Psoas muscle (tissue), 7 donors: ENCODE measurements at regions not wholly inside any gene's neighbourhood (a gene's known extent, or its start where the extent isn't known, plus 50 kb on each side); places are given as distances from the start of the nearest gene placed in this dataset.

Experiments
- ATAC-seq, 4 donors: fragments of 200-7000 bp; cut with Tn5 transposase; one replicate each; pipeline ENCODE4 v1.9.1; 2020; ENCODE audit warnings: moderate library complexity in 3 of 4, mild to moderate bottlenecking in 2 of 4
- DNase-seq, 2 donors: peaks; one replicate each; pipeline ENCODE4 v3.0.0-alpha.2; 2020
- H3K27ac ChIP-seq: fragments of 200-600 bp; one replicate; pipeline ENCODE4 v1.8.0; 2022
- H3K27me3 ChIP-seq, 3 donors: fragments of 200-600 bp in 1 of 3; one replicate each; pipeline versions ENCODE4 v1.6.1 to v1.8.0; 2013 to 2022; ENCODE audit warnings: low read length in 2 of 3, mild to moderate bottlenecking in 2 of 3, moderate library complexity in 1 of 3; ENCODE audit not compliant: insufficient read depth in 3 of 3
- H3K36me3 ChIP-seq, 2 donors: fragments of 200-600 bp in 1 of 2; one replicate each; pipeline versions ENCODE4 v1.6.1 to v1.8.0; 2013 to 2022; ENCODE audit warnings: low read depth in 1 of 2, mild to moderate bottlenecking in 1 of 2, moderate library complexity in 1 of 2; ENCODE audit not compliant: insufficient read depth in 1 of 2
- H3K4me1 ChIP-seq: fragments of 200-600 bp; one replicate; pipeline ENCODE4 v1.8.0; 2022
- H3K4me3 ChIP-seq: fragments of 200-600 bp; one replicate; pipeline ENCODE4 v1.8.0; 2022; ENCODE audit warnings: mild to moderate bottlenecking
- H3K9me3 ChIP-seq: fragments of 200-600 bp; one replicate; pipeline ENCODE4 v1.8.0; 2022
- CTCF ChIP-seq: fragments of 200-600 bp; IDR thresholded peaks from one replicate; pipeline ENCODE4 v1.8.0; 2022; ENCODE audit warnings: antibody characterized with exemption
- WGBS, 3 donors: extraction: QIAGEN DNeasy Blood & Tissue Kit; methylation state at CpG; one replicate each; pipeline versions ENCODE4 v1.1.6 to v1.1.7; 2013; 5-methylcytosine and 5-hydroxymethylcytosine counted together
- intact Hi-C, 2 donors: fragments of 100-400 bp; cut with DNase I; formaldehyde crosslinking; loops; one replicate each; pipeline versions ENCODE4 v1.11.0 to v1.14.2; 2022
- donor health status: healthy with polysubstance abuse.
- donor health status: DM: no; HTN: no; CAD: no; lungs with moderate emphysema.
- donor health status: Bipolar disorder and iron deficiency.
- donor health status: healthy.
- donor health status: DM: yes; HTN: yes; CAD: no.
- donor health status: DM: no; HTN: no; CAD: no.
- donor health status: DM: yes; HTN: yes; CAD: no.

- Histone ChIP-seq H3K4me1 (no peaks in the 10 kb centered on the region), H3K4me3 (no peak overlapping the region), H3K9me3 (no peaks in the 10 kb centered on the region), H3K36me3 (no peaks in the 10 kb centered on the region), H3K27me3 (peaks cover 0 to 13% (median 0%) of the 10 kb centered on the region in 3 donors), H3K27ac (no peak overlapping the region)
- TF ChIP-seq CTCF: no peak
- ATAC-seq (no peak), DNase-seq (no peak)
- WGBS, 3 donors: 83 to 86% (median 85%) methylated on average over 4 of the region's 4 CpGs
- intact Hi-C loops: no loop called here
These were observed 271.0 kb downstream of the AACS start for GRCh38 chr12:125336246-125336645.

GRCh38 chr12:125340791-125341190 lies 275.6 kb downstream of the AACS start:
- Histone ChIP-seq H3K4me1 (no peaks in the 10 kb centered on the region), H3K9me3 (no peaks in the 10 kb centered on the region), H3K27me3 (peaks cover 0 to 2% (median 0%) of the 10 kb centered on the region in 3 donors), H3K27ac (no peak overlapping the region), H3K4me3 (no peak overlapping the region), H3K36me3 (no peaks in the 10 kb centered on the region)
- intact Hi-C loops: no loop called here
- DNase-seq (no peak), ATAC-seq (peak in 1 of 4 donors; percentile 40)
- TF ChIP-seq CTCF: no peak
- WGBS, 3 donors: 10 to 13% (median 10%) methylated on average over 5 of the region's 5 CpGs

DNA sequence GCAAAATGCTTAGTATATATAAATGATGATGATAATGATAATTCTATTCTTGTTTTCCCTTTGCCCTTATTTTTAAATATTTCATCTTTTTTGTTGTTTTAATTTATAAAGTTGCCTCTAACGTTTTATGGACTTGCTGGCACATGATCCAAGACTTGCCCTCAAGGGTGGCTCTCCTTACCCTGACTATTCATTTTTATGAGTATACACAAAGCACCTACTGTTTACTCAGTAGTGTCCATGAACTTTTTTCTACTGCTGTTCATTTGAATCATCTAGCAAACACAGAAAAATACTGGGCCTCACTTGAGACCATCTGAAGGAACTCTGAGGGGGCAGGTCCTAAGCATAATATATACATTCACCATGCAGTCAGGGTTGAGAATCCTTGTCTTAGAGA lies 276.2 kb downstream of the AACS start:
- Histone ChIP-seq H3K36me3 (no peaks in the 10 kb centered on the region), H3K9me3 (no peaks in the 10 kb centered on the region), H3K27ac (no peak overlapping the region), H3K27me3 (peaks cover 0 to 3% (median 0%) of the 10 kb centered on the region in 3 donors), H3K4me3 (no peak overlapping the region), H3K4me1 (no peaks in the 10 kb centered on the region)
- DNase-seq (no peak), ATAC-seq (no peak)
- TF ChIP-seq CTCF: no peak
- 50 to 59% (median 58%) methylated on average over 1 of the region's 1 CpG for WGBS, 3 donors
- intact Hi-C loops: no loop called here

DNA sequence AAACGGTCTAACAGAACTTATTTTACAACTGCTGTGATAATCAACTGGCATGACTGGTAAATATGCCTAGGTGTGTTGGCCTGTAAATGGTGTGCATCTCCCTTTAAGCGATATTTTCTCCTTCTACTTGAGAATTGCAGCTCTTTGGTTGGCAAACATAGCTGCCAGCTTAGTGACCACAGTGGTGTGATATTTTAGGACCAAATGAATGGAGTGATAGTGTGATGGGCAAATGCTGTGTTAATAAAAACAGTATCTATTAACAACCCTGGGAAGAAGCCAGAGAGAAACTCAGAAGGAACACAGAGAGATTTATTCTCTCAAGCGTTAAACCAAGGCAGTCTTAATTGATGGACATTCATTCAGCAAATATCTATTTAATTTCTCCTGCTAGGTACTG lies 278.4 kb downstream of the AACS start:
- Histone ChIP-seq H3K4me1 (no peaks in the 10 kb centered on the region), H3K9me3 (no peaks in the 10 kb centered on the region), H3K27ac (no peak overlapping the region), H3K4me3 (no peak overlapping the region), H3K27me3 (peaks cover 0 to 3% (median 0%) of the 10 kb centered on the region in 3 donors), H3K36me3 (no peaks in the 10 kb centered on the region)
- DNase-seq: no peak
- 79 to 85% (median 85%) methylated on average over 3 of the region's 3 CpGs for WGBS, 3 donors
- intact Hi-C loops: no loop called here
- no peak for TF ChIP-seq CTCF
- no peak for ATAC-seq

GRCh38 chr12:125346362-125346761 lies 281.1 kb downstream of the AACS start:
- intact Hi-C loops: no loop called here
- DNase-seq: no peak
- no peaks in the 10 kb centered on the region for H3K4me1 ChIP-seq
- peaks cover 0 to 5% (median 3%) of the 10 kb centered on the region in 3 donors for H3K27me3 ChIP-seq
- no peak overlapping the region for H3K4me3 ChIP-seq
- H3K9me3 ChIP-seq: no peaks in the 10 kb centered on the region
- TF ChIP-seq CTCF: no peak
- 32 to 37% (median 33%) methylated on average over 4 of the region's 4 CpGs for WGBS, 3 donors
- ATAC-seq: no peak
- H3K36me3 ChIP-seq: no peaks in the 10 kb centered on the region
- H3K27ac ChIP-seq: no peak overlapping the region
